ENCODE measurements at regions not wholly inside any gene's neighbourhood (a gene's known extent, or its start where the extent isn't known, plus 50 kb on each side); places are given as distances from the start of the nearest gene placed in this dataset.
A peak's percentile ranks its signal among the peaks of the same experiment; 100 is the strongest.

DNA sequence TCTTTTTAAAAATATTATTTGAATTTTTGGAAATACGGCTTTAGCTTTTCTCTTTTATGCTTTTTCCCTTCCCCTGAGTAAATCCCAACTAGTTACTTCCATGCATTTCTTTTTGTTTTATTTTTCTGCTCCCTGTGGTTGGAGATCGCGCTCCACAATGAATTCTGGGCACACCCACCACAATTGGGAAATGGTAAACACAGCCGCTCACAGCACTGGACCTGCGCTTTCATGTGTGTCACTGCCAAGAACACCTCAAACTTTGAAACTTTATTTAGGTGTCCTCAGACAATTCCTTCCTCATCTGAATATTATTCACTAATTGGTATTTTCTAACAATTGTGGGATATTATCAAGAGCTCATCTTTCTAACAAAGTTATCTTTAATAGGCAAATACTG is 82.8 kb upstream of the TMEM18 start:
- no peak for DNase-seq (ENCODE audit: low read depth)

DNA sequence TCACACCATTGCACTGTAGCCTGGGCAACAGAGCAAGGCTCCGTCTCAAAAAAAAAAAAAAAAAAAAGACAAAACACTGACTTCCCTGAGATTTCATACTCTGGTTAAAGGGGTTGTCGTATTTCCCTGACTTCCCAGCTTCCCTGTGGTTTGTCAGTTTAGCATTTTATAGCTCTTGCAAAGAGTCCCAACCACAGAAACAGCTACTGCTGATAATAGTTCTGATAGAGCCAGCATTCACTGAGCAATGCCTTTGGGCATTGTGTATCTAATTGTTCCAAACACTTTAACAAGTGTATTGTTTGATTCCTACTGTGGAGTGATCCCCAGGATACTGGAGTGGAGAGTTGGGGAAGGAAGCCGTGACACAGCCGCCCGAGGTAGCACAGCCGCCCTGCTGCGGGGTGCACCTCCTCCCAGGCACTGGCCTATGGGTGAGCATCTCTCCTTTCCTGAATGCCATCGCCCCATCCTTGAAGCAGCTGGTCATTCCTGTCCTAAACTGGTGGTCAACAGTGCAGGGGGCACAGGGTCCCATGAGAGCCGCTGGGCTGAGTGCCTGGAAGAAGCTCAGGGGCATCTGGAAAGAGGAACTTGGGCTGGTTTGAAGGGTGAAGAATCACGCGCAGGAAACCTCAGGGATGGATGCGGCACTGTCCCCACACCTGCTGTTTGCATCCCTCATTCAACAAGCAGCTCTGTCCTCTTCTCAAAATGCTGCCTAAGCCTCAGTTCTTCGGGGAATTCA is 81.0 kb upstream of the TMEM18 start:
- no peak for DNase-seq (ENCODE audit: low read depth)

DNA sequence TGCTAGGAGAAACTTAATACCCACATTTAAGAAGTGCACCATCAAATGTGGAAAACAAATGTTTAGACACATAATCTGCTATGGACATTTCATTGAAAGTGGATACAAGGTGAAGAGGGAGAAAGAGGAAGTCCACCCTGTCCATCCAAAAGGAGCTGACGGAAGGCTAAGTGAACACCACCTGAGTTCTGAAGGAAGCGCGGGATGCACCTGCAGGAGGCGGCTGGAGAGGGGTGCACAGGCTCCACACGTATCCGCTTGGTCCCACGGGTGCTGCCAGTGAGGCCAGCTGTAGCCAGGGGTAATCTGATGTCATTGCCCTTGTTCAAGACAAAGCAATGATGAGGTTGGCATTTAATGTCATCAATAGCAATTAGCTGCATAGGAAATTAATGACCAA is 75.9 kb upstream of the TMEM18 start:
- no peak for DNase-seq (ENCODE audit: low read depth)

DNA sequence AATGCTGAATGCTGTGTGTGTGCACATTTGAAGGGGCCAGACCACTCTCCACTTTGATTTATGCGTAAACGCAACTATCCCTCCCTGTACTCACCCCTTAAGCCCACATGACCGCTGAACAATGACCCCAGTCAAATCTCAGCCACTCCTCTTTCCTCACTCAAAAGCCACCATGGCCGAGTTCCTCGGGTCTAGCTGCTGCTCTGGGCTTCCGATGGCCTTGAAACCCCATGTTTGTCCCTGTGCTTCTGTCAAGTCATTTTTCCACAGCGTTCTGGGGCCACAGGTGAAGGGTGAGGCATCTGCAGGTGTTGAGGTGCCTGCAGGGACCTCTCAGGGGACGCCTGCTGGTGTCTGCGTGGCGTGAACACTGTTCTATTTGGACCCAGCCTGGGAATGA is 74.3 kb upstream of the TMEM18 start:
- DNase-seq (ENCODE audit: low read depth), result no peak

DNA sequence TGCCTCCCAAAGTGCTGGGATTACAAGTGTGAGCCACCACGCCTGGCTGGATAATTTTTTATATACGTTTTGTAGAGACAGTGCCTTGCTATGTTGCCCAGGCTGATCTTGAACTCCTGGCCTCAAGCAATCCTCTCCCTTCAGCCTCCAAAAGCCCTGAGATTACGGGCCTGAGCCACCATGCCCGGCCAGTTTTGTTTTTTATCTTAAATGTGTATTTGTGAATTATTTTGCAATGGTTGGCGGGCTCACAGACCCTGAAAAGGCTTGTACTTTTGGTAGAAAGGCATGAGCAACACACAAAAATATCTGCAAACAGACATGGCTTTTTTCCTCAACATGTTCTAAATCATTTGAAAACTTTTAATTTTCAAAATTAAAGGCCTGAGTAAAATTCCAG is 73.4 kb upstream of the TMEM18 start:
- DNase-seq (ENCODE audit: low read depth), result no peak

DNA sequence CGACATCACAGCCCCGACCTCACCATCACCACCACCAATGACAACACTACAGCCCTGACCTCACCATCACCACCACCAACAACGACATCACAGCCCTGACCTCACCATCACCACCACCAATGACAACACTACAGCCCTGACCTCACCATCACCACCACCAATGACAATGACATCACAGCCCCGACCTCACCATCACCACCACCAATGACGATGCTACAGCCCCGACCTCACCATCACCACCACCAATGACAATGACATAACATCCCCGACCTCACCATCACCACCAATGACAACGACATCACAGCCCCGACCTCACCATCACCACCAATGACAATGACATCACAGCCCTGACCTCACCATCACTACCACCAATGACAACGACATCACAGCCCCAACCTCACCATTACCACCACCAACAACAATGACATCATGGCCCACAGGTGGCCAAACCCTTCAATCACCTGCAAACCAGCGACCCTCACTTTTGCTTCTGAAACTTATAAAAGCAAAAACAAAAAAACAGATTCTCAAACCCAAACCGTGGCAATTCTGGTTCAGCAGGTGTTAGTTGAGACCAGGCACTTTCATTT is 70.7 kb upstream of the TMEM18 start:
- no peak for DNase-seq (ENCODE audit: low read depth)

DNA sequence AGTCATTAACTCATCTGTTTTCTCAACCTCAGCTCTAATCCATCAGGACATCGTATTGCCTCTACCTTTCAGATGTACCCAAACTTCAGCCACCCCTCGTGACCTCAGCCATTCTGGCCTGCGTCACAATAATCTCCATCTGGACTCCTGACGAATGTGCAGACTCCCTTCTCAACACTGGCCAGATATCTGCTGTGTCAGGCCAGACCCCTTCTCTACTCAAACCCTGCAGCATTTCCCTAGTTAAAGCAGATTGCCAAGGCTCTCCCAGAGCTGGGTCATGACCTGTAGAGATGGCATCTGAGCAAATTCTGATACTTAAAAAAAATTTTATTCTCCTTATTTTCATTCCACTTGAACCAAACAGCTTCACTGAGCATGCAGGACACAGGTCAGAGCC is 69.5 kb upstream of the TMEM18 start:
- DNase-seq (ENCODE audit: low read depth), result no peak

DNA sequence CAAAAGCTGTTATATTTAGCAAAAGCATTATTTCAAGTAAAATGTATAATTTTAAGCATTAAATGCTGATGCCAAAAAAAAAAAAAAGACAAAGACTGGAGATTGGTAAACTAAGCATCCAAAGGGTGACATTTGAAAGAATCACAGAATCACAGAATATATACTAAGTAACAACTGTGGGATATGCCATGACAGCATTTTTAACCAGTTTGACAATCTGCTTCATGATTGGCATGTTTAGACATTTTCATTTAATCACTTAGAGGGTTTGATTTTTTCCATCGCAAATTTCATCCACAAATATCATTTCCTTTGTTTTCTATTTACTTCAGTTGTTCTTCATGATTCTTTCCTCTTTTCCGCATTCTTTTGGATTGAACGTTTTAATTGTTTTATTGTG is 66.9 kb upstream of the TMEM18 start:
- DNase-seq (ENCODE audit: low read depth), result no peak

DNA sequence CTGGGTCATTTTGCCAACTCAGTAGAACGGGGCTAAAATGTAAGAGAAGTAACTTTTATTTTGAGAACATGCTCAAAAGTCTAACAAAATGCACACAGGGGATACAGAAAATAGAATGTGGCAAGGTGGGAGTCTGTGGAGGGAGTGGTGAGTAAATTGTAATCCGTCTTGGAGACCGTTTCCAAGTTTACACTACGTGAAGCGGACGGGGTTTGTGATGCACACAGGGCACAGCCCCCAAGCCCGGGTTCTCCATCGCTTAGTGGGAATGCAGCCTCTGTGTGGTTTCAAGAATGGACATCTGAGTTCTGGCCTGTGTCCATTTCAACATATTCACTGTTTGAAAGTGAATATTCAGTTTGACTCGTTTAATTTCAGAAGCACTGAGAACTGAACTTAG is 65.0 kb upstream of the TMEM18 start:
- no peak for DNase-seq (ENCODE audit: low read depth)

DNA sequence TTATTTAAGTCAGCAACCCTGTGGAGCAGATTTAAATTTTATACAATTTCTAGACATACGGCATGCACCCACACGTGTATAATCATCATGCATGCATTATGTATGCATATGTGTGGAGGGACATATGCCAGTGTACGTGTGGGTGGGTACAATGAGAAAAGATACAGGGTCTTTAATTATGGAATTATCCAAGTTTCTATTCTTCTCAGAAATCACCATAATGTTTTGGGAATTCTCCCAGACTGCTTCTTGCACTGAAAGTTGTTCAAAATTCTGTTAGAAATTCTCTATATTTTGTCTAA is 63.9 kb upstream of the TMEM18 start:
- DNase-seq (ENCODE audit: low read depth), result no peak

DNA sequence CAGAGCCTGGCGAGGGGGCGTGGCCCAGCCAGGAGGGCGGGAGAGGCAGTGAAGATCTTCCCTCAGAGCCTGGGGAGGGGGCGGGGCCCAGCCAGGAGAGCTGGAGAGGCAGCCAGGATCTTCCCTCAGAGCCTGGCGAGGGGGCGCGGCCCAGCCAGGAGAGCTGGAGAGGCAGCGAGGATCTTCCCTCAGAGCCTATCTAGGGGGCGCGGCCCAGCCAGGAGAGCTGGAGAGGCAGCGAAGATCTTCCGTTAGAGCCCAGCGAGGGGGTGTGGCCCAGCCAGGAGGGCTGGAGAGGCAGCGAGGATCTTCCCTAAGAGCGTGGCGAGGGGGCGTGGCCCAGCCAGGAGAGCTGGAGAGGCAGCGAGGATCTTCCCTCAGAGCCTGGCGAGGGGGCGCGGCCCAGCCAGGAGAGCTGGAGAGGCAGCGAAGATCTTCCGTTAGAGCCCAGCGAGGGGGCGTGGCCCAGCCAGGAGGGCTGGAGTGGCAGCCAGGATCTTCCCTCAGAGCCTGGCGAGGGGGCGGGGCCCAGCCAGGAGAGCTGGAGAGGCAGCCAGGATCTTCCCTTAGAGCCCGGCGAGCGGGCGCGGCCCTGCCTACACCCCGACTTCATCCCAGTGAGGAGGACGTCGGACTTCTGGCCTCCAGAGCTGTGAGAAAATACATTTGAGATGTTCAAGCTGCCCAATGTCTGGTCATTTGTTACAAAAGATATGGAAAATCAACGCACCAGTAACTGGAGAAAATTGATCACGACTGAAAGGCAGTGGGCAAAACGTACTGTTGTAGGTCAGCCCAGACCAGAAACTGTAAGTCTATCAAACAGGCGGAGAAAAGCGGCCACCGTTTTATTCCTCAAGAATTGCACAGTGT is 63.4 kb upstream of the TMEM18 start:
- peak; percentile 93 for DNase-seq (ENCODE audit: low read depth)

DNA sequence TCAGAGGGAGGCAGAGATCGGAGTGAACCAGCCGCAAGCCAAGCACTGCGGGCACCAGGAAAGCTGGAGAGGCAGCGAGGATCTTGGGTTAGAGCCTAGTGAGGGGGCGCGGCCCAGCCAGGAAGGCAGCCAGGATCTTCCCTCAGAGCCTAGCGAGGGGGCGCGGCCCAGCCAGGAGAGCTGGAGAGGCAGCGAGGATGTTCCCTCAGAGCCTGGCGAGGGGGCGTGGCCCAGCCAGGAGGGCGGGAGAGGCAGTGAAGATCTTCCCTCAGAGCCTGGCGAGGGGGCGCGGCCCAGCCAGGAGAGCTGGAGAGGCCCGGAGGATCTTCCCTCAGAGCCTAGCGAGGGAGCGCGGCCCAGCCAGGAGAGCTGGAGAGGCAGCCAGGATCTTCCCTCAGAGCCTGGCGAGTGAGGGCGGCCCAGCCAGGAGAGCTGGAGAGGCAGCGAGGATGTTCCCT is 62.7 kb upstream of the TMEM18 start:
- DNase-seq (ENCODE audit: low read depth), result peak; percentile 52

DNA sequence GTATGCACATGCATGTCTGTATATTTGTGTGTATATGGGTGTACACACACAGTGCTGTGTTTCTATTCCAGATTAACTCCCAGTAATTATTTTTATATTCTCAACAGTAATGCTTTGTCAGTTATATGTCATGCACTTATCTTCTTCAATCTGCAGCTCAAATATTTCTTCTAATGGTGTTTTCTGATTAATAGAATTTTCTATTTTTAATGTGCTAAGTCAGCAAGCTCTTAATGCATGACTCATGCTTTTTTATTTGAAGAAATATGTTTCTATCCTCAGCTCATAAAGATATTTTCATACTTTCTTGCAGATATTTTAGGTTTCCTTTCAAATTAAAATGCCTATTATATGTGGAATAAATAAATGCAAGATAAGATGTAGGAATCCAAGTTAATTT is 59.7 kb upstream of the TMEM18 start:
- DNase-seq (ENCODE audit: low read depth), result no peak

DNA sequence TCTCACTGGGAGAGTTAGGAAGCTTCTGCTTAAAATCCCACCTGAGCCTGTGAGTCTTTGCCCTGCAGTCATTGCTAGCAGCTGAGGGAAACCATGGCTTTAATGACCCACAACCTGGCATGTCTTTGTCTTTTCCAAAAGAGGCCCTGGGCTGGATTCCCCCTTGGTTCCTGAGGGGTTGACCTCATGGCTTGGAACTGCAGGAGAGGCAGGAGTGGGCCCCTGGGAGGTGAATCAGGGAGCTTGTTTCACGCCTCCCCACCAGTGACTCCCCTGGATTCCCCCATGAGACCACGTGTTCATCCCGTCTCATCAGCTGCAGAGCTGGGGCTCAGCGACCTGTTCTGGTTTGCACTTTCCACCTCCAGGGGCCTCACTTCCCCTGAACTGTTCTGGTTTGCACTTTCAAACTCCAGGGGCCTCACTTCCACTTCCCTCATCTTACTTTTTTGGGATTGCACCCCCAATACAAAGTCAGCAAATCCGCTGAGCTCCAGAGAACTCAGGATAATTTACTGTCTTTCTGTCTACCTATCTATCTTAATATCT is 58.5 kb upstream of the TMEM18 start:
- no peak for DNase-seq (ENCODE audit: low read depth)

DNA sequence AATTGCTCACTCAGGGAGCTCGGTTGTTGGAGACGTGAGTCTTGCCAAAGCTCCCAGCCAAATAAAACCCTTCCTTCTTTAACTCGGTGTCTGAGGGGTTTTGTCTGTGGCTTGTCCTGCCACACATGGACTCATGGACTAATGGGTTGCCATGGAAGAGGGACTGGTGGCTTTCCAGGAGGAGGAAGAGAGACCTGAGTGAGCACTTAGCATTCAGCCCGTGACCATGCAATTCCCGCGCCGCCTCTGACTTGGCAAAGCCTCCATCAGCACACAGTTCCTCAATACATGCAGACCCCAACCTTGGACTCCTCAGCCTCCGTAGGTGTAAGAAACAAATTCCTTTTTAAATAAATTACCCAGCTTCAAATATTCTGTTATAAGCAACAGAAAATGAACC is 57.3 kb upstream of the TMEM18 start:
- no peak for DNase-seq (ENCODE audit: low read depth)

DNA sequence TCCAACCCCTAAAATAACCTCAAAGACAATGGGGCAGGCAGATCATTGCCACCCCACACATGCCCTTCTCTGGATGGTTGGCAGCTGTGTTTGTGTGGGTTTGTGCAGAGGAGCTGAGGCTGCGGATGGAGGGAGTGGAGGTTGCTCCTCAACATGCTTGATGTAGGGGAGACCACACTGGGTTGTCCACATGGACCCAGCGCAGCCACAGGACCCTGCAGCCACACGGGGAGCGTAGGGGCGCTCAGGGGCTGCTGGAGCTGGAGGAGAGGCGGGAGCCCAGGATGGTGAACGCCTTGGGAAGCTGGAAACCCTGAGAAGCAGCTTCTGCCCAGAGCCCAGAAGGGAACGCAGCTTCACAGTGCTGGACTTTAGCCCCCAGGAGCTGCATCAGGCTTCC is 56.3 kb upstream of the TMEM18 start:
- DNase-seq (ENCODE audit: low read depth), result no peak

DNA sequence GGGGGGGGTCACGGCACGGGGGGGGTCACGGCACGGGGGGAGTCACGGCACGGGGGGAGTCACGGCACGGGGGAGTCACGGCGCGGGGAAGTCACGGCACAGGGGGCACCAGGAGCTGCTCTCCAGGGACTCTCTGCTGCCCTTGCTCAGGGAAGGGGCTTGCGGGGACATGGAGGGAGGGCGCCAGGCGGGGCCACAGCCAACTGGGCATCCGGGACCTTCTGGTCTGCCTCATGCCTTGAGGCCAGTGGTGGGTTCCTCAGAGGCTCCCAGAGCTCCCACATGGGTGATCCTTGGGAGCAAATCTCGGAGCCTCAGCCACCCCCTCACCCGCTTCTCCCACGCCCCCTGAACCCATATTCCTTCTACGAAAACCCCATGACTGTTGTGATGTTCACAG is 55.8 kb upstream of the TMEM18 start:
- no peak for DNase-seq (ENCODE audit: low read depth)

DNA sequence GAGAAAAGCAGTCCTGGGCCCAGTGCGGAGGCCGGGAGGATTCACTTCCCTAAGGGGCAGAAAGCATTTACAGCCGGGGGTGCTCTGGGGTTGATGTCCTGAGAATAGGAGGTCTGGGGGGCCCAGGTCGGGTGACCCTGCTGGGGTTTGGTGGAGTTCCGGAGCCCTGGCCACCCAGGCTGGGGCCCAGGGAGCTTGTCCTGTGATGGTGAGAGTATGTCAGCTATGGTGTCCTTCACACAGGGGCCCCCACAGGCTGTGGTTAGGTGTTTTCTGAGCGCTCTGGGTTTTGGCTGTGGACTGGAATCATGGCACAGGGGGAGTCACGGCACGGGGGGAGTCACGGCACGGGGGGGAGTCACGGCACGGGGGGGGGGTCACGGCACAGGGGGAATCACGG is 54.5 kb upstream of the TMEM18 start:
- no peak for DNase-seq (ENCODE audit: low read depth)

DNA sequence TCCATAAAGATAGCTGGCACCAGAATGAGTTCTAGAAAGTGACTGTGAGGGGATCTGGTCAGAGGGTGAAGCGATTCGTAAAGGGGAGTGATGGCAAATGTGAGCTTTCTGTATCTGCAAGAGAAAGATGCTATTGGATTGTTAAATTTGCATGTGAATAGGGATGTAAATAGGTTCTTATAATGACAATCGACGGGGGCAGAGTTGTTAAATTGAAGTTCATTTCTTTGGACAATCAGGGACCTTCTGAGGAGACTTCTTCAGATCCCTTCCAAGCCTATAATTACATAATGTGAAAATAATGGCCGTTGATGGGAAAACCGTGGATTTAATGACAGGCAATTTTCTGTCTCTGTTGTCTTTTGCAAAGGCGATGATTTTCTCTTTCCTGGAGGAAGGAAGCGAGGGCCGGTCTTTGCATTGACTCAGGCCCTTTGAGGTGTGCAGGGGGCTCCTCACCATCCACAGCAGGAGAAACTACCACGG is 52.2 kb upstream of the TMEM18 start:
- DNase-seq (ENCODE audit: low read depth), result no peak

DNA sequence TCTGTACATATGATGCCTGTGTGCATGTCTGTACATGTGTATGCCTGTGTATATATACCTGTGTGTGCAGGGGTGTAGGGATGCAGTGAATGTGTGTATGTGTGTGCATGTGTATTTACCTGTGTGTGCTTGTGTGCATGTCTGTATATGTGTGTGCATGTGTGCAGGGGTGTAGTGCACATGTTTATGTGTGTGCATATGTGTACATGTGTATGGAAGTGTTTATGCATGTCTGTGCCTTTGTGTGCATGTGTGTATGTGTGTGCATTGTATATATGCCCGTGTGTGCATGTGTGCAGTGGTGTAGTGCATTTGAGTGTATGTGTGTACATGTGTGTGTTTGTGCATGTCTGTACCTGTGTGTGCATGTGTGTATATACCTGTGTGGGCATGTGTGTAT is 51.0 kb upstream of the TMEM18 start:
- no peak for DNase-seq (ENCODE audit: low read depth)

DNA sequence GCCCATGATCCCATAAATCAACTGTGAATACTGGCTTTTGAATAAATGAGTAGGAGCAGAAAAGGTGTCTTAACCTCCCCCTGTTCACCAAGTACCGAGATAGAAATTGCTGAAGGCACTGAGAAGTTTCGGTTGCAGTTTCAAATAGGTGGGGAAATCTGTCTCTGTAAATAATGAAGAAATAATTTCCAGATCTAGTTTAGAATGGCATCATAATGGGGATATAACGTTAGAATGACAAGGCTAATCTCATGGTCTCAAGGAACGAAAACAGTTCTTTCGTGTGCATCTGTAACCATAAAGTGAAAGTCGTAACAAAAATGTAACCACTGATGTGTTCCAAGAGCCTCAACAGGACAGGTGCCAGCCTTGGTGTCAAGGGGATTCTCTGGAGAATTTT is 49.9 kb upstream of the TMEM18 start:
- DNase-seq (ENCODE audit: low read depth), result no peak
